IMR-90 (cell line): ENCODE measurements at regions not wholly inside any gene's neighbourhood (a gene's known extent, or its start where the extent isn't known, plus 50 kb on each side); places are given as distances from the start of the nearest gene placed in this dataset.
"Not testable (repeated sequence)": the region's sequence is repeated elsewhere in the genome, so short reads cannot be mapped to it uniquely, and the experiment has no call there.

ENCODE experiments used
- ATAC-seq: fragments of 200-7000 bp; cut with Tn5 transposase; 2 replicates; pipeline ENCODE4 v1.9.1; 2020; ENCODE audit warnings: low read depth, mild to moderate bottlenecking, moderate library complexity
- BruUV-seq: library from RNA; stranded (reverse); fragments of 400-500 nt; replicated peaks from 2 replicates; lab custom pipeline; 2021; lab: Mats Ljungman, UMichigan
- CTCF ChIA-PET: fragments of 300-600 bp; formaldehyde crosslinking; extraction: SDS; loops from one replicate; lab custom pipeline; 2021; ENCODE audit warnings: antibody characterized with exemption; lab: Yijun Ruan, JAX
- POLR2A ChIA-PET: fragments of 300-600 bp; sonication (Branson Sonifier 250); formaldehyde crosslinking; loops from one replicate; lab custom pipeline; 2022; ENCODE audit warnings: antibody characterized with exemption; ENCODE audit not compliant: unreplicated experiment; lab: Charles Lee
- DNase-seq: peaks from one replicate; pipeline ENCODE4 v3.0.0; 2013
- H2AFZ ChIP-seq: replicated peaks from 2 replicates; pipeline ENCODE3; 2013; ENCODE audit warnings: low read length, mild to moderate bottlenecking; ENCODE audit not compliant: poor library complexity
- H2AK5ac ChIP-seq: 2 replicates; pipeline ENCODE4 v1.6.1; 2013; ENCODE audit warnings: low read depth, low read length, inconsistent platforms
- H2AK9ac ChIP-seq: replicated peaks from 2 replicates; pipeline ENCODE3; 2013; ENCODE audit warnings: mild to moderate bottlenecking, low read depth, low read length, moderate library complexity; ENCODE audit not compliant: poor library complexity
- H2BK120ac ChIP-seq: 2 replicates; pipeline ENCODE4 v1.6.1; 2013; ENCODE audit warnings: low read depth, low read length, inconsistent platforms
- H2BK15ac ChIP-seq: 3 replicates; pipeline ENCODE4 v1.6.1; 2013; ENCODE audit warnings: low read depth, low read length, inconsistent platforms
- H2BK20ac ChIP-seq: 2 replicates; pipeline ENCODE4 v1.6.1; 2013; ENCODE audit warnings: low read depth, mild to moderate bottlenecking, inconsistent platforms, low read length, moderate library complexity
- H2BK5ac ChIP-seq: 2 replicates; pipeline ENCODE4 v1.6.1; 2013; ENCODE audit warnings: mild to moderate bottlenecking, low read depth, low read length, inconsistent platforms; ENCODE audit not compliant: poor library complexity, severe bottlenecking
- H3K14ac ChIP-seq: replicated peaks from 2 replicates; pipeline ENCODE4 v1.6.1; 2013; ENCODE audit warnings: low read depth, low read length, inconsistent platforms
- H3K18ac ChIP-seq: 2 replicates; pipeline ENCODE4 v1.6.1; 2013; ENCODE audit warnings: low read depth, low read length, control low read depth
- H3K23ac ChIP-seq: 2 replicates; pipeline ENCODE4 v1.6.1; 2013; ENCODE audit warnings: low read depth, low read length, inconsistent platforms
- H3K27ac ChIP-seq: 2 replicates; pipeline ENCODE4 v1.5.1; 2013; ENCODE audit warnings: mild to moderate bottlenecking, control low read depth, low read length; ENCODE audit not compliant: insufficient read depth
- H3K27me3 ChIP-seq: 2 replicates; pipeline ENCODE4 v1.6.1; 2013; ENCODE audit warnings: low read length; ENCODE audit not compliant: control insufficient read depth, insufficient read depth
- H3K36me3 ChIP-seq: 2 replicates; pipeline ENCODE4 v1.6.1; 2013; ENCODE audit warnings: low read length, mixed read lengths; ENCODE audit not compliant: control insufficient read depth, insufficient read depth
- H3K4ac ChIP-seq: 2 replicates; pipeline ENCODE4 v1.6.1; 2013; ENCODE audit warnings: low read depth, low read length, inconsistent platforms
- H3K4me1 ChIP-seq: 2 replicates; pipeline ENCODE4 v1.6.1; 2013; ENCODE audit warnings: low read length, mixed read lengths; ENCODE audit not compliant: control insufficient read depth, insufficient read depth
- H3K4me2 ChIP-seq: 2 replicates; pipeline ENCODE4 v1.6.1; 2013; ENCODE audit warnings: low read depth, mild to moderate bottlenecking, control low read depth, low read length, moderate library complexity
- H3K4me3 ChIP-seq: 2 replicates; pipeline ENCODE4 v1.5.1; 2013; ENCODE audit warnings: low read depth, mild to moderate bottlenecking, control low read depth, low read length, moderate library complexity; ENCODE audit not compliant: insufficient read depth
- H3K56ac ChIP-seq: 2 replicates; pipeline ENCODE4 v1.6.1; 2013; ENCODE audit warnings: low read length, inconsistent platforms; ENCODE audit not compliant: insufficient read depth; ENCODE audit errors: extremely low read depth
- H3K79me1 ChIP-seq, 2 experiments: 2 replicates each; pipeline ENCODE4 v1.6.1; 2013; ENCODE audit warnings: low read length in 2 of 2, inconsistent platforms in 1 of 2, low read depth in 1 of 2
- H3K9ac ChIP-seq: 2 replicates; pipeline ENCODE4 v1.6.1; 2013; ENCODE audit warnings: low read depth, low read length, control low read depth
- H3K9me1 ChIP-seq: 2 replicates; pipeline ENCODE4 v1.6.1; 2013; ENCODE audit warnings: low read length, inconsistent platforms; ENCODE audit not compliant: insufficient read depth
- H3K9me3 ChIP-seq: 2 replicates; pipeline ENCODE4 v1.6.1; 2013; ENCODE audit warnings: low read length; ENCODE audit not compliant: control insufficient read depth, insufficient read depth
- H4K20me1 ChIP-seq: 2 replicates; pipeline ENCODE4 v1.6.1; 2013; ENCODE audit warnings: low read length, inconsistent platforms; ENCODE audit not compliant: insufficient read depth
- H4K5ac ChIP-seq: 2 replicates; pipeline ENCODE4 v1.6.1; 2013; ENCODE audit warnings: mild to moderate bottlenecking, low read depth, low read length, control low read depth
- H4K8ac ChIP-seq, 2 experiments: 2 replicates each; pipeline ENCODE4 v1.6.1; 2013; ENCODE audit warnings: low read depth in 2 of 2, low read length in 2 of 2, control low read depth in 1 of 2, inconsistent platforms in 1 of 2
- H4K91ac ChIP-seq: 2 replicates; pipeline ENCODE4 v1.6.1; 2013; ENCODE audit warnings: low read depth, low read length, inconsistent platforms; ENCODE audit not compliant: insufficient read depth
- MAZ ChIP-seq: IDR thresholded peaks from 2 replicates; pipeline ENCODE4 v1.6.1; 2012; ENCODE audit warnings: low read depth, mild to moderate bottlenecking, low read length, improper control_type of control experiment, moderate library complexity, borderline replicate concordance
- NFE2L2 ChIP-seq: fragments of 150-350 bp; IDR thresholded peaks from 2 replicates; pipeline ENCODE4 v1.6.1; 2016; ENCODE audit warnings: low read depth, mild to moderate bottlenecking, low read length
- POLR2A ChIP-seq: IDR thresholded peaks from 2 replicates; pipeline ENCODE4 v1.6.1; 2012; ENCODE audit warnings: mild to moderate bottlenecking, low read depth, low read length
- SMC3 ChIP-seq: fragments of 150-350 bp; IDR thresholded peaks from 2 replicates; pipeline ENCODE4 v1.6.1; 2016; ENCODE audit warnings: low read depth, mild to moderate bottlenecking, antibody characterized with exemption, low read length, moderate library complexity
- WGBS, 2 experiments: methylation state at CpG; one replicate each; pipeline versions ENCODE4 v1.1.5 to v1.1.7; 2013; ENCODE audit warnings: missing lambda C conversion rate in 2 of 2; ENCODE audit not compliant: insufficient read length in 1 of 2; ENCODE audit errors: extremely low coverage in 2 of 2; 5-methylcytosine and 5-hydroxymethylcytosine counted together
- dilution Hi-C: fragments of 300-500 bp; cut with HindIII; formaldehyde crosslinking; loops from one replicate; pipeline ENCODE4 v1.14.3; 2018; ENCODE audit warnings: low sequenced_read_pairs; ENCODE audit not compliant: unreplicated experiment
- in situ Hi-C: fragments of 300-500 bp; cut with MboI; formaldehyde crosslinking; loops from 3 replicates; pipeline ENCODE4 v1.14.3; 2019; ENCODE audit warnings: low sequenced_read_pairs, inconsistent platforms, mixed read lengths
- intact Hi-C: fragments of 100-400 bp; cut with micrococcal nuclease; formaldehyde crosslinking; loops from 2 replicates; pipeline ENCODE4 v1.10.0; 2022

GRCh38 chr3:94500146-94500545, 437.3 kb downstream of the NSUN3 start:
- no peak overlapping the region for H3K4me3 ChIP-seq
- no peak overlapping the region for H3K18ac ChIP-seq
- no peak for TF ChIP-seq POLR2A
- no peak for TF ChIP-seq NFE2L2
- TF ChIP-seq SMC3, result no peak
- no peak for TF ChIP-seq MAZ
- H3K9me1 ChIP-seq, result no peaks in the 10 kb centered on the region
- H3K14ac ChIP-seq, result no peak overlapping the region
- CTCF ChIA-PET, result no interaction called here
- H2AFZ ChIP-seq, result no peak overlapping the region
- in situ Hi-C loops, result no loop called here
- H3K36me3 ChIP-seq, result no peaks in the 10 kb centered on the region
- no peak overlapping the region for H3K9ac ChIP-seq
- H2BK120ac ChIP-seq, result no peak overlapping the region
- H4K20me1 ChIP-seq, result no peaks in the 10 kb centered on the region
- no TSS peak for BruUV-seq
- H3K4me2 ChIP-seq, result no peak overlapping the region
- H4K5ac ChIP-seq, result no peak overlapping the region
- H3K23ac ChIP-seq, result no peak overlapping the region
- no peak for DNase-seq
- no peak overlapping the region for H2BK15ac ChIP-seq
- dilution Hi-C loops, result no loop called here
- no peak overlapping the region for H2BK5ac ChIP-seq
- no peaks in the 10 kb centered on the region for H3K4me1 ChIP-seq
- no peak overlapping the region for H3K56ac ChIP-seq
- H3K9me3 ChIP-seq, result no peaks in the 10 kb centered on the region
- WGBS, 2 experiments, result no CpG with 5 or more reads among the region's 3 CpGs
- no peak overlapping the region for H2BK20ac ChIP-seq
- H4K8ac ChIP-seq, result no peak overlapping the region
- no peaks in the 10 kb centered on the region for H3K79me1 ChIP-seq
- no peak overlapping the region for H2AK9ac ChIP-seq
- no peak overlapping the region for H4K91ac ChIP-seq
- POLR2A ChIA-PET, result no interaction called here
- no peak overlapping the region for H2AK5ac ChIP-seq
- no peak for ATAC-seq
- no peak overlapping the region for H3K4ac ChIP-seq
- no peaks in the 10 kb centered on the region for H3K27me3 ChIP-seq
- no peak overlapping the region for H3K27ac ChIP-seq
- intact Hi-C loops, result no loop called here

- H3K27me3 ChIP-seq, in situ Hi-C loops, H3K4me2 ChIP-seq, H2BK5ac ChIP-seq, H3K9me1 ChIP-seq, H3K56ac ChIP-seq, H3K9me3 ChIP-seq, H3K4ac ChIP-seq, dilution Hi-C loops, H2AK9ac ChIP-seq, H3K14ac ChIP-seq, H2BK15ac ChIP-seq, H3K27ac ChIP-seq, H2AK5ac ChIP-seq, H2AFZ ChIP-seq, H4K5ac ChIP-seq, H4K20me1 ChIP-seq, H4K8ac ChIP-seq, CTCF ChIA-PET, DNase-seq, intact Hi-C loops, H2BK20ac ChIP-seq, H2BK120ac ChIP-seq, BruUV-seq, H3K18ac ChIP-seq, H3K9ac ChIP-seq, H3K4me3 ChIP-seq, POLR2A ChIA-PET, H3K23ac ChIP-seq, H3K36me3 ChIP-seq, ATAC-seq, H4K91ac ChIP-seq, H3K4me1 ChIP-seq, H3K79me1 ChIP-seq: not testable (repeated sequence)
- no CpG with 5 or more reads among the region's 25 CpGs for WGBS, 2 experiments
These were observed 444.5 kb downstream of the NSUN3 start for GRCh38 chr3:94507354-94507753.
